Endothelial cell of umbilical vein (primary cell): ENCODE measurements at regions not wholly inside any gene's neighbourhood (a gene's known extent, or its start where the extent isn't known, plus 50 kb on each side); places are given as distances from the start of the nearest gene placed in this dataset.

Source experiments
- CTCF ChIP-seq, 2 donors: IDR thresholded peaks; 1 replicate in 1 of 2; 2 replicates in 1 of 2; pipeline ENCODE4 v1.5.1; 2011; ENCODE audit warnings: low read length in 2 of 2, mild to moderate bottlenecking in 2 of 2, moderate library complexity in 2 of 2, control low read depth in 1 of 2, inconsistent platforms in 1 of 2, low read depth in 1 of 2; ENCODE audit not compliant: insufficient read depth in 1 of 2; ENCODE audit errors: extremely low read depth in 1 of 2
- EZH2 ChIP-seq: IDR thresholded peaks from 2 replicates; pipeline ENCODE4 v1.6.1; 2012; ENCODE audit warnings: borderline replicate concordance, low read depth, mild to moderate bottlenecking, moderate library complexity, low read length, inconsistent platforms; ENCODE audit not compliant: severe bottlenecking
- FOS ChIP-seq: IDR thresholded peaks from 2 replicates; pipeline ENCODE4 v1.6.1; 2011; ENCODE audit warnings: mild to moderate bottlenecking, low read length, moderate library complexity, borderline replicate concordance; ENCODE audit not compliant: insufficient read depth
- MYC ChIP-seq: IDR thresholded peaks from one replicate; pipeline ENCODE4 v1.6.1; 2011; ENCODE audit warnings: mild to moderate bottlenecking, low read depth, low read length
- POLR2A ChIP-seq: IDR thresholded peaks from 2 replicates; pipeline ENCODE4 v1.6.1; 2012; ENCODE audit warnings: low read depth, mild to moderate bottlenecking, control low read depth, low read length
- POLR2AphosphoS5 ChIP-seq: IDR thresholded peaks from 2 replicates; pipeline ENCODE4 v1.6.1; 2012; ENCODE audit warnings: low read depth, mild to moderate bottlenecking, control low read depth, low read length, moderate library complexity; ENCODE audit not compliant: insufficient read depth
- TF ChIP-seq, protein P1 (sequence below): IDR thresholded peaks from 2 replicates; pipeline ENCODE4 v1.6.1; 2011; ENCODE audit not compliant: insufficient read depth, insufficient read length

DNA sequence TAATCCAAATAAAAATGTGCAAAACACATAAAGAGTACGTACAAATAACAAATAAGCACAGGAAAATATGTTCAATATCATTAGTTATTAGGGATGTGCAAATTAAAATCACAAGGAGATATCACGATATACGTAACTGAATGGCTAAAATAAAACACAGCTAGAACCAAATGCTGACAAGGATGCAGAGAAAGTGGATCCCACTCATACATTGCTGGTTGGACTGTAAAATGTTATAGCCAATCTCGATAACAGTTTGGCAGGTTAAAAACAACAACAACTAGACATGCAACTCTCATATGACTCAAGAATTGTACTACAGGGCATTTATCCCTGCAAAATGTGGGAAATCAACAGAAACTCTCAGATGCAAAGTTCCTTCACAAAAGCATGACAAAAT is 553.9 kb downstream of the ADCYAP1 start:
- TF ChIP-seq CTCF (IDR thresholded peaks at IDR 0.05; ENCODE audit: extremely low read depth in 1 of 2, insufficient read depth in 1 of 2, low read depth in 1 of 2, low read length in 2 of 2): no peak
- TF ChIP-seq MYC: no peak
- TF ChIP-seq POLR2A: no peak
- TF ChIP-seq EZH2: no peak
- TF ChIP-seq POLR2AphosphoS5: no peak
- TF ChIP-seq FOS: no peak
- TF ChIP-seq, protein P1, sequence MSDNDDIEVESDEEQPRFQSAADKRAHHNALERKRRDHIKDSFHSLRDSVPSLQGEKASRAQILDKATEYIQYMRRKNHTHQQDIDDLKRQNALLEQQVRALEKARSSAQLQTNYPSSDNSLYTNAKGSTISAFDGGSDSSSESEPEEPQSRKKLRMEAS: no peak
